Lower leg skin (tissue), 3 donors: ENCODE measurements at regions not wholly inside any gene's neighbourhood (a gene's known extent, or its start where the extent isn't known, plus 50 kb on each side); places are given as distances from the start of the nearest gene placed in this dataset.

Experiments used
- POLR2A ChIP-seq, 2 donors: fragments of 450-650 bp; IDR thresholded peaks; one replicate each; pipeline ENCODE4 v1.6.1; 2016 to 2017; ENCODE audit warnings: antibody characterized with exemption in 2 of 2, mild to moderate bottlenecking in 1 of 2, moderate library complexity in 1 of 2
- TF ChIP-seq, protein P1 (sequence below), 3 donors: fragments of 450-650 bp; IDR thresholded peaks; one replicate each; pipeline ENCODE4 v1.5.1; 2016; ENCODE audit warnings: antibody characterized with exemption in 3 of 3, mild to moderate bottlenecking in 3 of 3, moderate library complexity in 2 of 3

DNA sequence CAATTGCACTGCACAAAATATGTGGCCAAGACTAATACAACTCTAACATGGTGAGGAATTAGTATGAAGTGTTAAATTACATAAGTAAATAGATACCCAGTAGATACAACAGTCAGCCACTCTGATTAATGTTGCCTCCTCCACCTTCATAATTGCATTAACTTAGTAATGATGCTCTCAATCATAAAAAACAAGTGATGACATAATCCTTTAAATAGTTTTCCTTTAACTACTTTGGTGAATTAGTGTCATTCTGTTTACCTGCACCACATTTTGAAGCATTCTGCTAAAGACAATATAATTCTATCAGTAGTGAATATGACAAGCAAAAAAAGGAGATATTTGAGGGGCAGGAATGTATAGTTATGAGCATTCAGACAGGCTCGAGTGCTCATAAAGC is 265.9 kb upstream of the SLC24A2 start:
- TF ChIP-seq, protein P1, sequence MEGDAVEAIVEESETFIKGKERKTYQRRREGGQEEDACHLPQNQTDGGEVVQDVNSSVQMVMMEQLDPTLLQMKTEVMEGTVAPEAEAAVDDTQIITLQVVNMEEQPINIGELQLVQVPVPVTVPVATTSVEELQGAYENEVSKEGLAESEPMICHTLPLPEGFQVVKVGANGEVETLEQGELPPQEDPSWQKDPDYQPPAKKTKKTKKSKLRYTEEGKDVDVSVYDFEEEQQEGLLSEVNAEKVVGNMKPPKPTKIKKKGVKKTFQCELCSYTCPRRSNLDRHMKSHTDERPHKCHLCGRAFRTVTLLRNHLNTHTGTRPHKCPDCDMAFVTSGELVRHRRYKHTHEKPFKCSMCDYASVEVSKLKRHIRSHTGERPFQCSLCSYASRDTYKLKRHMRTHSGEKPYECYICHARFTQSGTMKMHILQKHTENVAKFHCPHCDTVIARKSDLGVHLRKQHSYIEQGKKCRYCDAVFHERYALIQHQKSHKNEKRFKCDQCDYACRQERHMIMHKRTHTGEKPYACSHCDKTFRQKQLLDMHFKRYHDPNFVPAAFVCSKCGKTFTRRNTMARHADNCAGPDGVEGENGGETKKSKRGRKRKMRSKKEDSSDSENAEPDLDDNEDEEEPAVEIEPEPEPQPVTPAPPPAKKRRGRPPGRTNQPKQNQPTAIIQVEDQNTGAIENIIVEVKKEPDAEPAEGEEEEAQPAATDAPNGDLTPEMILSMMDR (IDR thresholded peaks at IDR 0.05) = no peak
- TF ChIP-seq POLR2A (IDR thresholded peaks at IDR 0.05) = no peak
